Hepatocyte (in vitro differentiated cells): ENCODE measurements at regions not wholly inside any gene's neighbourhood (a gene's known extent, or its start where the extent isn't known, plus 50 kb on each side); places are given as distances from the start of the nearest gene placed in this dataset.
A peak's percentile ranks its signal among the peaks of the same experiment; 100 is the strongest.
"Not testable (repeated sequence)": the region's sequence is repeated elsewhere in the genome, so short reads cannot be mapped to it uniquely, and the experiment has no call there.

Experiments
- DNase-seq: peaks from one replicate; pipeline ENCODE4 v3.0.0-alpha.2; 2016; ENCODE audit warnings: low spot score
- H2AFZ ChIP-seq: fragments of 200-600 bp; sonication (generic); 2 replicates; pipeline ENCODE4 v1.6.0; 2016; ENCODE audit warnings: antibody characterized with exemption, mild to moderate bottlenecking
- H3K27ac ChIP-seq: fragments of 200-600 bp; sonication (generic); 2 replicates; pipeline ENCODE4 v1.5.1; 2016; ENCODE audit warnings: mild to moderate bottlenecking
- H3K27me3 ChIP-seq: fragments of 200-600 bp; sonication (generic); 2 replicates; pipeline ENCODE4 v1.6.1; 2016
- H3K36me3 ChIP-seq: fragments of 200-600 bp; sonication (generic); replicated peaks from 2 replicates; pipeline ENCODE4 v1.5.1; 2016; ENCODE audit warnings: low read depth; ENCODE audit not compliant: insufficient read depth
- H3K4me1 ChIP-seq: fragments of 200-600 bp; sonication (generic); 2 replicates; pipeline ENCODE4 v1.5.1; 2016; ENCODE audit warnings: mild to moderate bottlenecking, moderate library complexity; ENCODE audit not compliant: insufficient read depth
- H3K4me2 ChIP-seq: fragments of 200-600 bp; sonication (generic); 2 replicates; pipeline ENCODE4 v1.6.0; 2016
- H3K4me3 ChIP-seq: fragments of 200-600 bp; sonication (generic); 2 replicates; pipeline ENCODE4 v1.5.1; 2016; ENCODE audit warnings: mild to moderate bottlenecking
- H3K79me2 ChIP-seq: fragments of 200-600 bp; sonication (generic); 2 replicates; pipeline ENCODE4 v1.6.0; 2017; ENCODE audit warnings: mild to moderate bottlenecking
- H3K9me2 ChIP-seq: fragments of 200-600 bp; sonication (generic); replicated peaks from 2 replicates; pipeline ENCODE4 v1.6.0; 2017; ENCODE audit warnings: mild to moderate bottlenecking; ENCODE audit not compliant: insufficient read depth
- H3K9me3 ChIP-seq: fragments of 200-600 bp; sonication (generic); 2 replicates; pipeline ENCODE4 v1.5.1; 2016; ENCODE audit warnings: low read depth, mild to moderate bottlenecking
- H4K20me1 ChIP-seq: fragments of 200-600 bp; sonication (generic); 2 replicates; pipeline ENCODE4 v1.6.0; 2016; ENCODE audit warnings: mild to moderate bottlenecking; ENCODE audit not compliant: insufficient read depth, poor library complexity, severe bottlenecking
- EZH2 ChIP-seq: fragments of 200-600 bp; sonication (generic); IDR thresholded peaks from 2 replicates; pipeline ENCODE4 v1.6.1; 2016; ENCODE audit warnings: antibody characterized with exemption, mild to moderate bottlenecking, borderline replicate concordance
- WGBS: methylation state at CpG from one replicate; pipeline ENCODE4 v1.1.6; 2016; ENCODE audit warnings: low lambda C conversion rate; ENCODE audit errors: missing lambda C conversion rate; 5-methylcytosine and 5-hydroxymethylcytosine counted together
- TF ChIP-seq, protein P1 (sequence below): fragments of 200-600 bp; sonication (generic); IDR thresholded peaks from 2 replicates; pipeline ENCODE4 v1.5.1; 2016; ENCODE audit warnings: antibody characterized with exemption, mild to moderate bottlenecking; ENCODE audit not compliant: poor library complexity

DNA sequence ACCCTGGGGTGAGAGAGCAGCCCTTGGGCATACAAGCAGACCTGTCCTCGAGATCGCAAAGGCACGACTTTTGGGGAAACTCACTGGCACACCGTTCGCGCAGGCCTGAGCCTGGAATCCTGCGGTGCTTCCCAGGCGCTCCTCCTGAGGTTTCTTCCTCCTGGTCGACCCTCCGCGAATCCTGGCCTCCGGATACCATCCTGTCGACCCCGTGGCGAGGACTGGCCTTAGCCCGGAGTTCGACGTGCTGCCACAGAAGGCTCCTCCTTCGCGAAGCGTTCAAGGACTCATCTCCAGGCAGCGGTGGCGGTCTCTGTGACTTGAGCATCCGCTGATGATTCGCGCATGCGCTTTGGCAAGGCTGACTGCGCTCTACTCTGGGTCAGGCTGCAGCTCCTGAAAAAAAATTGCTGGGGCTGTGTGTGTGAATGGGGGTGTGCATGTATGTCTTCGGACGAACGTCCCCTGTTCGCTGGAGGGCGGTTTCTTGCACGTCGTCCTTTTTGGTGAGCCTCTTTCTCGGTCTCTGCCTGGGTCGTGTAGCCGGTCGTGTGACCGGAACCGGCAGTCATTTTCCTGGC is 64.4 kb upstream of the ZNF527 start:
- no peak for DNase-seq
- Histone ChIP-seq H3K4me2 (no peak overlapping the region), H3K27ac (no peak overlapping the region), H3K4me3 (no peak overlapping the region), H3K27me3 (no peaks in the 10 kb centered on the region), H4K20me1 (no peaks in the 10 kb centered on the region), H3K9me2 (no peaks in the 10 kb centered on the region), H3K9me3 (no peaks in the 10 kb centered on the region), H3K79me2 (no peaks in the 10 kb centered on the region), H3K36me3 (no peaks in the 10 kb centered on the region), H3K4me1 (no peaks in the 10 kb centered on the region), H2AFZ (no peak overlapping the region)
- 94% methylated on average over 40 of the region's 41 CpGs for WGBS
- no peak for TF ChIP-seq EZH2

DNA sequence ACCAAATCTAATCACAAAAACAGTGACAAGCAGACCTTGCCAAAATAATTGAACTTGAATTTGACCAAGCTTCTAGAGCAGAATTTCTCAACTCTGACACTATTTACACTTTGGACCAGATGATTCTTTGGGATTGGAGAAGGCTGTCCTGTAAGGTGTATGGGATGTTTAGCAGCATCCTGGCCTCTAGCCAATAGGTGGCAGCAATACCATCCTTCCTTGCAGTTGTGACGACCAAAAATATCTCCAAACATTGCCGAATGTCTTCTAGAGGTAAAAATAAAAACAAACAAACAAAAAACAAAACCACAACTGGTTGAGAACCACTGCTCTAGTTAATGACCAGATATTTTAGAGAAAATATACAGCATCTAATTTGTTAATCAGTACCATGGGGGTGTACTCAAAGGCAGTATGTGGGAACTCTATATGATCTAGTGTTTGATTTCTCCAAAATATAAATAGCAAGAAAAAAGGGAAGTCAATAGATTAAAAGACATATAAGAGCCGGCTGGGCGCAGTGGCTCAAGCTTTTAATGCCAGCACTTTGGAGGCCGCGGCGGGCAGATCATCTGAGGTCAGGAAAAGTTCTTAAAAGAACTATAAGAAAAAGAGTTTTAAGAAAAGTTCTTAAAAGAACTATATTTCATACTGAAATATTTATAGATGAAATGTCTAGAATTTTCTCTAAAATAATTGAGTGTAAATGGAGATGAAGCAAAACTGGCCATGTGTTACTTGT is 60.9 kb upstream of the ZNF527 start:
- no peak overlapping the region for H3K4me2 ChIP-seq
- 70% methylated on average over 7 of the region's 7 CpGs for WGBS
- no peak overlapping the region for H2AFZ ChIP-seq
- no peaks in the 10 kb centered on the region for H4K20me1 ChIP-seq
- H3K9me3 ChIP-seq, result no peaks in the 10 kb centered on the region
- no peaks in the 10 kb centered on the region for H3K9me2 ChIP-seq
- H3K4me3 ChIP-seq, result no peak overlapping the region
- no peaks in the 10 kb centered on the region for H3K36me3 ChIP-seq
- no peak for TF ChIP-seq EZH2
- TF ChIP-seq, protein P1, sequence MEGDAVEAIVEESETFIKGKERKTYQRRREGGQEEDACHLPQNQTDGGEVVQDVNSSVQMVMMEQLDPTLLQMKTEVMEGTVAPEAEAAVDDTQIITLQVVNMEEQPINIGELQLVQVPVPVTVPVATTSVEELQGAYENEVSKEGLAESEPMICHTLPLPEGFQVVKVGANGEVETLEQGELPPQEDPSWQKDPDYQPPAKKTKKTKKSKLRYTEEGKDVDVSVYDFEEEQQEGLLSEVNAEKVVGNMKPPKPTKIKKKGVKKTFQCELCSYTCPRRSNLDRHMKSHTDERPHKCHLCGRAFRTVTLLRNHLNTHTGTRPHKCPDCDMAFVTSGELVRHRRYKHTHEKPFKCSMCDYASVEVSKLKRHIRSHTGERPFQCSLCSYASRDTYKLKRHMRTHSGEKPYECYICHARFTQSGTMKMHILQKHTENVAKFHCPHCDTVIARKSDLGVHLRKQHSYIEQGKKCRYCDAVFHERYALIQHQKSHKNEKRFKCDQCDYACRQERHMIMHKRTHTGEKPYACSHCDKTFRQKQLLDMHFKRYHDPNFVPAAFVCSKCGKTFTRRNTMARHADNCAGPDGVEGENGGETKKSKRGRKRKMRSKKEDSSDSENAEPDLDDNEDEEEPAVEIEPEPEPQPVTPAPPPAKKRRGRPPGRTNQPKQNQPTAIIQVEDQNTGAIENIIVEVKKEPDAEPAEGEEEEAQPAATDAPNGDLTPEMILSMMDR, result peak; percentile 27
- H3K4me1 ChIP-seq, result no peaks in the 10 kb centered on the region
- H3K27me3 ChIP-seq, result no peaks in the 10 kb centered on the region
- no peaks in the 10 kb centered on the region for H3K79me2 ChIP-seq
- peak; percentile 25 for DNase-seq
- no peak overlapping the region for H3K27ac ChIP-seq

DNA sequence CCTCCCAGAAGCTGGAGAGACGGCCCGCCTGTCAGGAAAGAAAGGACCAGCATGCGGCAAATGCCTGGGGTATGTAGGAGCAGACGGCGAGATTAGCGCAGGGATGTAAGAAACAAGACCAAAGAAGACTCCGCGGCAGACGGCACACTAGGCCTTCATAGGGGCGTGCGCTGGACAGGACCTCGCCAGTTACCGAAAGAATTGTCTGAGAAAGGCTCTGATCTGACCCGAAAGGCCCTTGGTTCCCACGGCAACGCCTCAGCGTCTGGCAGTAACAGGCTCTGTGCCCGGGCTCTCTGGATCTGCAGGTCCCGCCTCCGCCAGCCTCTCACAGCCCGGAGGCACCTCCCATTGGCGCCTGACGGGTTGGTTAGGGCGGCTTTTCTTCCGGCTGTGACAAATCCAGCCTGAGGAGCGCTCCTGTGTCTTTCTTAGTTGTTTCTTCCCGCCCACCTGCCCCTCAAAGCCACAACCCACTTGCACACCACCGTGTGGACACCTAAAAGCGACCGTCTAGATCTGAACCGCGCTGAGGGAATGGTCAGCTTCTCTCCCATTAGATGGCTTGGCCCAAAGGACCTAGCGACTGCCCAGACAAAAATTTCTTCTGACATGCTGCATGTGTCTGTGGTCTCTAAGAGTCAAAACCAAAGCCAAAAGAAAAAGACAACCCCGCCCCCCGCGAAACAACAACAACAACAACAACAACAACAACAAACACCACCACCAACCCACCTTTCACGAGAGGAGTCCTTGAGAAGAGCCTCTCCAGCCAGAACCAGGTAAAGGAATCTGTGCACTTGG is 58.2 kb upstream of the ZNF527 start:
- H3K36me3 ChIP-seq, H4K20me1 ChIP-seq, H3K9me2 ChIP-seq, H3K27me3 ChIP-seq, H3K79me2 ChIP-seq, H3K9me3 ChIP-seq, H3K4me3 ChIP-seq, H3K4me1 ChIP-seq: not testable (repeated sequence)
- WGBS, result 21% methylated on average over 36 of the region's 37 CpGs
- peak overlapping the region; percentile 1 for H3K27ac ChIP-seq
- DNase-seq, result peak; percentile 53
- peak overlapping the region; percentile 76 for H3K4me2 ChIP-seq
- peak overlapping the region; percentile 73 for H2AFZ ChIP-seq

DNA sequence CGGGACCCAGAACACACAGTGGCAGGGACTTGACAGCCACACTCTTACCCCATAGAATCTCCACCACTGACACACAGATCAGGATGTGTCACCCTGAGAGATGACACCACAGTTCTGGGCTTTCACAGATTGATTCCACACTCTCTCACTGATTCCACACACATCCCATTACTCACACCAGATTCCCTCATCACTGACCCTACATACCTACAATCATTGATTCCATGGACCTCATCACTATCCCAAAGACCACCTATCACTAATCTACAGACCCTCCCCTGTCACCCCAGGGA is 57.6 kb upstream of the ZNF527 start:
- peak overlapping the region; percentile 76 for H3K4me2 ChIP-seq

More for the DNA sequence above, 57.6 kb upstream of the ZNF527 start:
- 88% methylated on average over 1 of the region's 1 CpG for WGBS
- TF ChIP-seq, protein P1, result no peak
- TF ChIP-seq EZH2, result no peak
- DNase-seq, result no peak
- H3K27me3 ChIP-seq, result no peaks in the 10 kb centered on the region
- peaks cover 2% of the 10 kb centered on the region for H3K79me2 ChIP-seq
- H3K9me2 ChIP-seq, result no peaks in the 10 kb centered on the region
- no peaks in the 10 kb centered on the region for H3K4me1 ChIP-seq
- peak overlapping the region; percentile 73 for H2AFZ ChIP-seq
- H3K36me3 ChIP-seq, result no peaks in the 10 kb centered on the region
- H3K4me3 ChIP-seq, result no peak overlapping the region
- no peak overlapping the region for H3K27ac ChIP-seq
- H3K9me3 ChIP-seq, result no peaks in the 10 kb centered on the region
- H4K20me1 ChIP-seq, result no peaks in the 10 kb centered on the region
